ENCODE measurements at regions not wholly inside any gene's neighbourhood (a gene's known extent, or its start where the extent isn't known, plus 50 kb on each side); places are given as distances from the start of the nearest gene placed in this dataset.

DNA sequence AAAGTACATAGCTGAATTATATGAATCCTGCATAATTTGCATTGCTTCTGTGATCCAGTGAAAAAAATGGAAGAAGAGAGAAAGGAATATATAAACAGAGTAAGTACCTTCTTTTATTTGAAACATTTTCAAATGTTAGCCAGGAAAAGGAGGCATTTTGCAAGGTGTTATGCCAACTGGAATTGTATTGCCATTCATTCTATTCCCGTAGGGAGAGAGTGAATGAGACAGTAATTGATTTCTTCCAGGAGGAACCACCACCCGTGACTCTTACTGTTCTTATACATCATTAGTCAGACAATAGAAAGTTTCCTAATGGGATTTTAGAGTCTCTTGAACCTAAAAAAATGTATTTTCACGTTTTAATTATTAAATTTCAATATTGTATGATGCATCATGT, 324.1 kb upstream of the ALCAM start:
- Histone ChIP-seq H3K9me3 (no peaks in the 10 kb centered on the region), H3K4me1 (ENCODE audit: control insufficient read depth in 1 of 2, low read depth in 2 of 2) (no peaks in the 10 kb centered on the region), H3K4me3 (no peak overlapping the region), H3K27me3 (replicated peaks; ENCODE audit: insufficient read depth) (no peaks in the 10 kb centered on the region), H3K27ac (no peak overlapping the region), H3K36me3 (no peaks in the 10 kb centered on the region)
- DNase-seq (ENCODE audit: low spot score) (no peak), ATAC-seq (ENCODE audit: insufficient number of reproducible peaks, low FRiP score, low read depth) (no peak)
- TF ChIP-seq, protein P1, sequence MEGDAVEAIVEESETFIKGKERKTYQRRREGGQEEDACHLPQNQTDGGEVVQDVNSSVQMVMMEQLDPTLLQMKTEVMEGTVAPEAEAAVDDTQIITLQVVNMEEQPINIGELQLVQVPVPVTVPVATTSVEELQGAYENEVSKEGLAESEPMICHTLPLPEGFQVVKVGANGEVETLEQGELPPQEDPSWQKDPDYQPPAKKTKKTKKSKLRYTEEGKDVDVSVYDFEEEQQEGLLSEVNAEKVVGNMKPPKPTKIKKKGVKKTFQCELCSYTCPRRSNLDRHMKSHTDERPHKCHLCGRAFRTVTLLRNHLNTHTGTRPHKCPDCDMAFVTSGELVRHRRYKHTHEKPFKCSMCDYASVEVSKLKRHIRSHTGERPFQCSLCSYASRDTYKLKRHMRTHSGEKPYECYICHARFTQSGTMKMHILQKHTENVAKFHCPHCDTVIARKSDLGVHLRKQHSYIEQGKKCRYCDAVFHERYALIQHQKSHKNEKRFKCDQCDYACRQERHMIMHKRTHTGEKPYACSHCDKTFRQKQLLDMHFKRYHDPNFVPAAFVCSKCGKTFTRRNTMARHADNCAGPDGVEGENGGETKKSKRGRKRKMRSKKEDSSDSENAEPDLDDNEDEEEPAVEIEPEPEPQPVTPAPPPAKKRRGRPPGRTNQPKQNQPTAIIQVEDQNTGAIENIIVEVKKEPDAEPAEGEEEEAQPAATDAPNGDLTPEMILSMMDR (IDR thresholded peaks at IDR 0.05): no peak

DNA sequence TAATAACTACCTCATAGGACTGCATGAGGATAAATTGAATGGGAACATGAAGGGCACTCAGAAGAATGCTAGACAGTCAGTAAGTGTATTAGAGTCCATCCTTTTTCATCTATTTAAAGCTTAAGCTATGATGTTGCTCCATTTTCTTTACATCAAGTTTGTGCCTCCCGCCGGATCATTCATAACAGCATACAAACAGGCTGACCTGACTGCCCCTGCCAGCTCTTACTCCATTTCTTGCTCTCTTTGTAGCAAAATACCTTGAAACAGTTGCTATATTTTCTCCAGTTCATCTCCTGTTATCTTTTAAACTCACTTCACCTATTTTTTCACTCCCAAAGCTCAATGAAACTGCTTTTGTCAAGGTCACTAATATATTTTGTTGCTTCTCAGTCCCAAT, 315.6 kb upstream of the ALCAM start:
- TF ChIP-seq, protein P1 (IDR thresholded peaks at IDR 0.05): no peak
- Histone ChIP-seq H3K9me3 (no peaks in the 10 kb centered on the region), H3K27ac (no peak overlapping the region), H3K4me3 (no peak overlapping the region), H3K4me1 (ENCODE audit: control insufficient read depth in 1 of 2, low read depth in 2 of 2) (no peaks in the 10 kb centered on the region), H3K27me3 (replicated peaks; ENCODE audit: insufficient read depth) (no peaks in the 10 kb centered on the region), H3K36me3 (no peaks in the 10 kb centered on the region)
- ATAC-seq (ENCODE audit: insufficient number of reproducible peaks, low FRiP score, low read depth): no peak
- DNase-seq (ENCODE audit: low spot score): no peak

DNA sequence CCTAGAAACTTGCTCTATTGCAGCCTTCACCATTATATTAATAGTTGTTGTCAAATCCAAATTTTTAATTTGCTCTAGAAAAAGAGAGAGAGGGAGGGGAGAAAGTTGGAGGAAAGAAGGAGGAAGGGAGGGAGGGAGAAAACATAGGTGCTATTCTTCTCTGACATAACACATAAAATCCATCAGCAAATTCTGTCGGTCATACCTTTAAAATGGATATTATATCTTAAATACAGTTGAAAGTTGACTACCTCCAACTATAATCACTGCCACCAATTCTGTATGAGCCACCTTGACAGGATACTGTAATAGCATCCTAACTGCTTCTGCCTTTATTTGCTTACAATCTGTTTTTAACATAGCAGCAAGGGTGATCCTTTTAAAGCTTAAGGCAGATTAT, 314.7 kb upstream of the ALCAM start:
- no peak for ATAC-seq (ENCODE audit: insufficient number of reproducible peaks, low FRiP score, low read depth)
- TF ChIP-seq, protein P1 (IDR thresholded peaks at IDR 0.05): no peak
- no peaks in the 10 kb centered on the region for H3K36me3 ChIP-seq
- no peak overlapping the region for H3K27ac ChIP-seq
- H3K4me3 ChIP-seq: no peak overlapping the region
- no peaks in the 10 kb centered on the region for H3K4me1 ChIP-seq (ENCODE audit: control insufficient read depth in 1 of 2, low read depth in 2 of 2)
- no peak for DNase-seq (ENCODE audit: low spot score)
- H3K27me3 ChIP-seq (replicated peaks; ENCODE audit: insufficient read depth): no peaks in the 10 kb centered on the region
- no peaks in the 10 kb centered on the region for H3K9me3 ChIP-seq

DNA sequence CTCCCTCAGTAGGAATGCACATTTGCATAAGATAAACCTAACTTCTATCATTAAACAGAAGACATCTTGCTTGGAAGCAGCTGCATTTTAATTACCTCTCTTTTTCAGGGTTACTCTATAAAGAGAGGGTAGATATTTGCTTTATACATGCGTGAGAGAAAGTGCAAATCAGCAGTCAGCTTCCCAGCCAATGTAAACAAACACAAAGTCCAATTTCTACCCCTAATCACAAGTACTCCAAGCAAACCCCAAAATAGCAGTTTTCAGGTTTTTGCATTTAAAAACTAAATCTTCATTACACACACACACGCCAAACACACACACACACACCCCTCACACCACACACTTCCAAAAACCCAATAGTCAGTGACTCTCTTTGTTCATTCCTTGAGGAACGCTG, 303.9 kb upstream of the ALCAM start:
- Histone ChIP-seq H3K4me3 (no peak overlapping the region), H3K27ac (no peak overlapping the region), H3K9me3 (no peaks in the 10 kb centered on the region), H3K27me3 (replicated peaks; ENCODE audit: insufficient read depth) (no peaks in the 10 kb centered on the region), H3K36me3 (no peaks in the 10 kb centered on the region), H3K4me1 (ENCODE audit: control insufficient read depth in 1 of 2, low read depth in 2 of 2) (no peaks in the 10 kb centered on the region)
- ATAC-seq (ENCODE audit: insufficient number of reproducible peaks, low FRiP score, low read depth) (no peak), DNase-seq (ENCODE audit: low spot score) (no peak)
- TF ChIP-seq, protein P1 (IDR thresholded peaks at IDR 0.05): no peak

DNA sequence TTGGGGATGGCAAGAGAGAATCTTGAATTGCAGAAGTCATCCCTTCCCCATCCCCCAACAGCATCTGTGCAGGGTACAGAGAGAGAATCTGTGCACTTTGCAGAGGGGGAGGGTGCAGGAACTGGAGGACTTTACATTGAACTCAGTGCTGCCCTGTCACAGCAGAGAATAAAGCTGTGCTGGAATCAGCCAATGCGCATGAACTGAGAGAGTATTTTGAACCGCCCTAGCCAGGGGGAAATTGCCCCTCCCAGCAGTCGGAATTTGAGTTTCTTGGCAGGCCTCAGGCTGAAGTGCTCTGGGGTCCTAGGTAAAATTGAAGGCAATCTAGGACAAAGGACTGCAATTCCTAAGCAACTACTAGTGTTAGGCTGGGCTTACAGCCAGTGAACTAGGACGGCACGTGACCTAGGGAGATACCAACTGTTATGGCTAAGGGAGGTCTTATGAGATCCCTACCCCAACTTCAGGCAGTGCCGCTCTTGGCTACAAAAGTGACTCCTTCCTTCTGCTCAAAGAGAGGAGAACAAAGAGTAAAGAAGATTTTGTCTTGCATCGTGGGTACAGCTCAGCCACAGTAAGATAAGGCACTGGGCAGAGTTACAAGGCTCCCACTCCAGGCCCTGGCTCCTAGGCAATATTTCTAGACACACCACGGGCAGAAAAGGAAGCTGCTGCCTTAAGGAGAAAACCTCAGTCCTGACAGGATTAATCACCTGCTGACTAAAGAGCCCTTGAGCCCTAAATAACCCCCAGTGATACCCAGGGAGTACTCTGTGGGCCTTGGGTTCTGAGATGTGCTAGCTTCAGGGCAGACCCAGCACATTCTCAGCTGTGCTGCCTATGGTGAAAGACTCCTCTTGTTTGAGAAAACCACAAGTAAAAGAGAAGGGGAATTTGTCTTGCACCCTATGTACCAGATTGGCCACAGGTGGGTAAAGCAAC, 300.5 kb upstream of the ALCAM start:
- ATAC-seq (ENCODE audit: insufficient number of reproducible peaks, low FRiP score, low read depth) (no peak), DNase-seq (ENCODE audit: low spot score) (no peak)
- Histone ChIP-seq H3K36me3 (no peaks in the 10 kb centered on the region), H3K27me3 (replicated peaks; ENCODE audit: insufficient read depth) (no peaks in the 10 kb centered on the region), H3K4me3 (no peak overlapping the region), H3K9me3 (no peaks in the 10 kb centered on the region), H3K27ac (no peak overlapping the region), H3K4me1 (ENCODE audit: control insufficient read depth in 1 of 2, low read depth in 2 of 2) (no peaks in the 10 kb centered on the region)
- TF ChIP-seq, protein P1 (IDR thresholded peaks at IDR 0.05): no peak

All from thoracic aorta (tissue), 2 donors.